Smooth muscle cell (in vitro differentiated cells): ENCODE measurements at regions not wholly inside any gene's neighbourhood (a gene's known extent, or its start where the extent isn't known, plus 50 kb on each side); places are given as distances from the start of the nearest gene placed in this dataset.

Experiments used
- DNase-seq: peaks from one replicate; lab custom pipeline; 2025; ENCODE audit not compliant: unreplicated experiment; lab: John Stamatoyannopoulos, UW
- H2AFZ ChIP-seq: fragments of 200-600 bp; sonication (generic); 2 replicates; pipeline ENCODE4 v1.6.0; 2016; ENCODE audit warnings: antibody characterized with exemption, low read depth, mild to moderate bottlenecking
- H3F3A ChIP-seq: fragments of 200-600 bp; sonication (generic); 2 replicates; pipeline ENCODE4 v1.6.0; 2017; ENCODE audit warnings: antibody characterized with exemption, low read depth
- H3K27ac ChIP-seq: fragments of 200-600 bp; sonication (generic); 2 replicates; pipeline ENCODE4 v1.5.1; 2016; ENCODE audit warnings: low read depth, mild to moderate bottlenecking
- H3K27me3 ChIP-seq: fragments of 200-600 bp; sonication (generic); 2 replicates; pipeline ENCODE4 v1.6.1; 2016; ENCODE audit warnings: low read depth, mild to moderate bottlenecking
- H3K36me3 ChIP-seq: fragments of 200-600 bp; sonication (generic); 2 replicates; pipeline ENCODE4 v1.5.1; 2016; ENCODE audit warnings: low read depth
- H3K4me1 ChIP-seq: fragments of 200-600 bp; sonication (generic); 2 replicates; pipeline ENCODE4 v1.5.1; 2016; ENCODE audit warnings: low read depth
- H3K4me2 ChIP-seq: fragments of 200-600 bp; sonication (generic); 2 replicates; pipeline ENCODE4 v1.6.0; 2016; ENCODE audit warnings: mild to moderate bottlenecking
- H3K4me3 ChIP-seq: fragments of 200-600 bp; sonication (generic); 2 replicates; pipeline ENCODE4 v1.5.1; 2016; ENCODE audit warnings: mild to moderate bottlenecking
- H3K79me2 ChIP-seq: fragments of 200-600 bp; sonication (generic); 2 replicates; pipeline ENCODE4 v1.6.0; 2016; ENCODE audit warnings: low read depth, mild to moderate bottlenecking
- H3K9ac ChIP-seq: fragments of 200-600 bp; sonication (generic); 2 replicates; pipeline ENCODE4 v1.6.0; 2016; ENCODE audit warnings: low read depth
- H3K9me3 ChIP-seq: fragments of 200-600 bp; sonication (generic); replicated peaks from 2 replicates; pipeline ENCODE4 v1.5.1; 2016; ENCODE audit warnings: low read depth
- H4K20me1 ChIP-seq: fragments of 200-600 bp; sonication (generic); 2 replicates; pipeline ENCODE4 v1.6.0; 2016; ENCODE audit warnings: low read depth
- WGBS: methylation state at CpG from one replicate; pipeline ENCODE4 v1.1.7; 2016; ENCODE audit warnings: low lambda C conversion rate; 5-methylcytosine and 5-hydroxymethylcytosine counted together
- TF ChIP-seq, protein P1 (sequence below): fragments of 200-600 bp; sonication (generic); IDR thresholded peaks from 2 replicates; pipeline ENCODE4 v1.5.1; 2017; ENCODE audit warnings: borderline replicate concordance, mild to moderate bottlenecking, antibody characterized with exemption; ENCODE audit not compliant: insufficient read depth, poor library complexity, severe bottlenecking

DNA sequence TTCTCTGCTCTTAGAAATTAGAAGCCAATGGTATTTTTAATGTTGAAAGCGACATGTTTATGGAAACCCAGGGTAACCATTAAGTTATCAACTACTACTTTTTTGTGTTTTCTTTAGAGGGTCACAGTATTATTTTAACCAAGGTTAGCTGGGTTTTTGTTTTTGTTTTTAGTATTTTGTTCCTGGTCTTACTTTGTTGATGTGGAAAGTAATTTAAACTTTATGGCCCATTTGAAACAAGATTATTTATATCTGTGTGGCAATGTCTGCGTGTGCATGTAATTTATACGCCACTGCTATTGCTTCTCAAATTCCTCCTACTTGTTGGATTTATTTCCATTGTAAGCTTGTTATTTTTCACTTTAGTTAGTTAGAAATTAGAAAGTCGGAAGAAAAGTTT lies 722.1 kb upstream of the NR2F2 start:
- 96% methylated on average over 4 of the region's 4 CpGs for WGBS
- DNase-seq, result no peak
- no peaks in the 10 kb centered on the region for H3K36me3 ChIP-seq
- TF ChIP-seq, protein P1, sequence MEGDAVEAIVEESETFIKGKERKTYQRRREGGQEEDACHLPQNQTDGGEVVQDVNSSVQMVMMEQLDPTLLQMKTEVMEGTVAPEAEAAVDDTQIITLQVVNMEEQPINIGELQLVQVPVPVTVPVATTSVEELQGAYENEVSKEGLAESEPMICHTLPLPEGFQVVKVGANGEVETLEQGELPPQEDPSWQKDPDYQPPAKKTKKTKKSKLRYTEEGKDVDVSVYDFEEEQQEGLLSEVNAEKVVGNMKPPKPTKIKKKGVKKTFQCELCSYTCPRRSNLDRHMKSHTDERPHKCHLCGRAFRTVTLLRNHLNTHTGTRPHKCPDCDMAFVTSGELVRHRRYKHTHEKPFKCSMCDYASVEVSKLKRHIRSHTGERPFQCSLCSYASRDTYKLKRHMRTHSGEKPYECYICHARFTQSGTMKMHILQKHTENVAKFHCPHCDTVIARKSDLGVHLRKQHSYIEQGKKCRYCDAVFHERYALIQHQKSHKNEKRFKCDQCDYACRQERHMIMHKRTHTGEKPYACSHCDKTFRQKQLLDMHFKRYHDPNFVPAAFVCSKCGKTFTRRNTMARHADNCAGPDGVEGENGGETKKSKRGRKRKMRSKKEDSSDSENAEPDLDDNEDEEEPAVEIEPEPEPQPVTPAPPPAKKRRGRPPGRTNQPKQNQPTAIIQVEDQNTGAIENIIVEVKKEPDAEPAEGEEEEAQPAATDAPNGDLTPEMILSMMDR, result no peak
- H3K27ac ChIP-seq, result no peak overlapping the region
- H3K27me3 ChIP-seq, result no peaks in the 10 kb centered on the region
- H4K20me1 ChIP-seq, result no peaks in the 10 kb centered on the region
- peaks cover 14% of the 10 kb centered on the region for H3K4me1 ChIP-seq
- H3K4me3 ChIP-seq, result no peak overlapping the region
- H3K9ac ChIP-seq, result no peak overlapping the region
- no peaks in the 10 kb centered on the region for H3K79me2 ChIP-seq
- no peak overlapping the region for H3K4me2 ChIP-seq
- peak overlapping the region; percentile 10 for H2AFZ ChIP-seq
- H3F3A ChIP-seq, result no peaks in the 10 kb centered on the region
- H3K9me3 ChIP-seq, result no peaks in the 10 kb centered on the region

DNA sequence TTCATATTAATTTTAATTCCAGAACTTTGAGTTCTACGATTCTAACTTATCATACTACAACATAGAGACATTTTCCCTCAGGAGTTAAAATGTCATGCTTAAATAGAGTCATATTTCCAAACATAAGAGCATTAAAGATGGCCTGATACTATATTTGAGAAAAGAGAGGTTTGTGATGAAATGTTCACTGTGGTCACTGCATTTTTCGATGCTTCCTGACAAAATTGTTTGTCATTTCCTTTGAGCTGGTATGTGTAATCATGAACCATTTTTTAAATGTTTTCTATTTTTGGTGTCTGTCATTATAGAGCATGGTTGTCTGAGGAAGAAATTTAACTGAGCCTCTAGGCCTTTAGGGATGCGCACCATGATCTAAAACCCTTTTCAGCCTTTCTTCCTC lies 721.4 kb upstream of the NR2F2 start:
- no peak for DNase-seq

DNA sequence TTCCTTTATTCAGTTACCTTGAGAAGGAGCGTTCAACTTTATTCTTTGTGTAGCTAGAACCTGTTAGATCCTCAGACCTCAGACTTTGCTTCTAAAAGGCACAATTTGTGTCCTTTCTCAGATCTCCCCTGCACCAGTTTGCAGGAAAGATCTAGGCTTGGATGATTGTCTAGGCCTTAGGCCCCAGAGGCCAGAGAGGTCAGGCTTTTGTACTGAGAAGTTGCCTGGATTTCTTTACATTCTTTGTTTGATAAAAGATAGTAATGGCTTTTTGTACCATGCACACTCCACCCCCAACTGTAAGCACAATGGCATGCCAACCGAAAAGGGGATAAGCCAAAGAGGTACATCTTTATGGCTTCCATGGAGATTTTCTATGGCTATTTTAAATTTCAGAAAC lies 719.6 kb upstream of the NR2F2 start:
- WGBS, result 91% methylated on average over 2 of the region's 2 CpGs
- H3K36me3 ChIP-seq, result no peaks in the 10 kb centered on the region
- H3K4me1 ChIP-seq, result peaks cover 14% of the 10 kb centered on the region
- H3K4me2 ChIP-seq, result no peak overlapping the region
- H4K20me1 ChIP-seq, result no peaks in the 10 kb centered on the region
- TF ChIP-seq, protein P1, result no peak
- H3K9me3 ChIP-seq, result no peaks in the 10 kb centered on the region
- no peak overlapping the region for H2AFZ ChIP-seq
- DNase-seq, result no peak
- H3F3A ChIP-seq, result no peaks in the 10 kb centered on the region
- H3K27me3 ChIP-seq, result no peaks in the 10 kb centered on the region
- no peak overlapping the region for H3K27ac ChIP-seq
- H3K79me2 ChIP-seq, result no peaks in the 10 kb centered on the region
- H3K9ac ChIP-seq, result no peak overlapping the region
- no peak overlapping the region for H3K4me3 ChIP-seq

More for the DNA sequence above, 721.4 kb upstream of the NR2F2 start:
- H3K4me3 ChIP-seq, result no peak overlapping the region
- no peak overlapping the region for H3K4me2 ChIP-seq
- peaks cover 14% of the 10 kb centered on the region for H3K4me1 ChIP-seq
- H3K9me3 ChIP-seq, result no peaks in the 10 kb centered on the region
- 88% methylated on average over 3 of the region's 3 CpGs for WGBS
- H3K27me3 ChIP-seq, result no peaks in the 10 kb centered on the region
- H3F3A ChIP-seq, result no peaks in the 10 kb centered on the region
- H3K79me2 ChIP-seq, result no peaks in the 10 kb centered on the region
- TF ChIP-seq, protein P1, result no peak
- no peak overlapping the region for H3K27ac ChIP-seq
- no peak overlapping the region for H2AFZ ChIP-seq
- no peak overlapping the region for H3K9ac ChIP-seq
- H4K20me1 ChIP-seq, result no peaks in the 10 kb centered on the region
- H3K36me3 ChIP-seq, result no peaks in the 10 kb centered on the region

DNA sequence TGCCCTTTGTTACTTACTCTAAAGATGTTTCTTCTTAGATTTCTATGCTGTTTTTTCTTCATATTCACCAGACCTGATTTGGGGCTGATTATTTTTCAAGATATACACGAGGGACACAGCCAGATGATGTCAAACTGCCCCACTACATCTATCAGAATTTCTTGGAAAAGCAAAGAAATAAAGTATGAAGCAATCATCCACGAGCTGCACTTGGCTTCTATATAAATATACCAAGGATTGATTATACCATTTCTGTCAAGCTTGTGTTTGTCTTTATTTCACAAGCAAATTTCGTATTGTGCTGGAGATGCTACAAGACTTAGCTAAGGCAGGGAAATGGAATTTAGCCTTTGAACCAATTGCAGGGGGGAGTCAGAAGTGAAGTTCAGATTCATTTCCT lies 715.1 kb upstream of the NR2F2 start:
- H3K79me2 ChIP-seq, result no peaks in the 10 kb centered on the region
- no peak for DNase-seq
- TF ChIP-seq, protein P1, result no peak
- no peak overlapping the region for H3K27ac ChIP-seq
- H3K4me3 ChIP-seq, result no peak overlapping the region
- peaks cover 10% of the 10 kb centered on the region for H3K4me1 ChIP-seq
- H3K27me3 ChIP-seq, result no peaks in the 10 kb centered on the region
- H4K20me1 ChIP-seq, result no peaks in the 10 kb centered on the region
- no peak overlapping the region for H2AFZ ChIP-seq
- no peaks in the 10 kb centered on the region for H3K36me3 ChIP-seq
- no peak overlapping the region for H3K9ac ChIP-seq
- no peak overlapping the region for H3K4me2 ChIP-seq
- WGBS, result 87% methylated on average over 3 of the region's 3 CpGs
- H3F3A ChIP-seq, result no peaks in the 10 kb centered on the region
- H3K9me3 ChIP-seq, result no peaks in the 10 kb centered on the region
